H9 (cell line): ENCODE measurements at regions not wholly inside any gene's neighbourhood (a gene's known extent, or its start where the extent isn't known, plus 50 kb on each side); places are given as distances from the start of the nearest gene placed in this dataset.

ENCODE experiments used
- DNase-seq: peaks from one replicate; pipeline ENCODE4 v3.0.0-alpha.2; 2017
- H2AFZ ChIP-seq: one replicate; pipeline ENCODE4 v1.6.1; 2013; ENCODE audit warnings: mild to moderate bottlenecking, low read length, control low read depth, moderate library complexity
- H2AK5ac ChIP-seq: 2 replicates; pipeline ENCODE4 v1.6.1; 2013; ENCODE audit warnings: low read length, control low read depth, mixed read lengths; ENCODE audit not compliant: insufficient read length
- H2BK120ac ChIP-seq: one replicate; pipeline ENCODE4 v1.6.1; 2013; ENCODE audit warnings: low read depth, mild to moderate bottlenecking, low read length, control low read depth, inconsistent platforms; ENCODE audit not compliant: poor library complexity, severe bottlenecking
- H2BK12ac ChIP-seq: 2 replicates; pipeline ENCODE4 v1.6.1; 2013; ENCODE audit warnings: low read length, control low read depth, mixed read lengths, low read depth; ENCODE audit not compliant: insufficient read length
- H2BK15ac ChIP-seq: 2 replicates; pipeline ENCODE4 v1.6.1; 2013; ENCODE audit warnings: low read depth, low read length, control low read depth
- H2BK20ac ChIP-seq: one replicate; pipeline ENCODE4 v1.6.1; 2013; ENCODE audit warnings: low read depth, mild to moderate bottlenecking, low read length, control low read depth, inconsistent platforms; ENCODE audit not compliant: poor library complexity, severe bottlenecking
- H2BK5ac ChIP-seq: 2 replicates; pipeline ENCODE4 v1.6.1; 2013; ENCODE audit warnings: low read length, control low read depth, mixed read lengths; ENCODE audit not compliant: insufficient read length
- H3K14ac ChIP-seq: 2 replicates; pipeline ENCODE4 v1.6.1; 2013; ENCODE audit warnings: low read length, control low read depth; ENCODE audit not compliant: insufficient read depth
- H3K18ac ChIP-seq: 2 replicates; pipeline ENCODE4 v1.6.1; 2013; ENCODE audit warnings: low read depth, mild to moderate bottlenecking, mixed read lengths, low read length, control low read depth; ENCODE audit not compliant: insufficient read length
- H3K23ac ChIP-seq: 2 replicates; pipeline ENCODE4 v1.6.1; 2013; ENCODE audit warnings: low read length, control low read depth, mixed read lengths, low read depth; ENCODE audit not compliant: insufficient read length
- H3K23me2 ChIP-seq: 2 replicates; pipeline ENCODE4 v1.6.1; 2013; ENCODE audit warnings: low read depth, mild to moderate bottlenecking, mixed read lengths, low read length, control low read depth; ENCODE audit not compliant: insufficient read length, poor library complexity, severe bottlenecking
- H3K27ac ChIP-seq: 2 replicates; pipeline ENCODE4 v1.5.1; 2013; ENCODE audit warnings: low read length, control low read depth, mixed read lengths, low read depth; ENCODE audit not compliant: insufficient read length
- H3K27me3 ChIP-seq: 2 replicates; pipeline ENCODE4 v1.6.1; 2013; ENCODE audit warnings: low read length, control low read depth, inconsistent platforms; ENCODE audit not compliant: insufficient read depth
- H3K4ac ChIP-seq: 2 replicates; pipeline ENCODE4 v1.6.1; 2013; ENCODE audit warnings: low read depth, mild to moderate bottlenecking, control low read depth, inconsistent platforms, low read length, moderate library complexity
- H3K4me1 ChIP-seq: 2 replicates; pipeline ENCODE4 v1.6.1; 2013; ENCODE audit warnings: low read length, control low read depth, inconsistent platforms; ENCODE audit not compliant: insufficient read depth
- H3K4me2 ChIP-seq: 2 replicates; pipeline ENCODE4 v1.6.1; 2013; ENCODE audit warnings: low read length, control low read depth, mixed read lengths; ENCODE audit not compliant: insufficient read length, insufficient read depth
- H3K56ac ChIP-seq: 2 replicates; pipeline ENCODE4 v1.6.1; 2013; ENCODE audit warnings: low read depth, mild to moderate bottlenecking, mixed read lengths, low read length, control low read depth; ENCODE audit not compliant: insufficient read length
- H3K79me1 ChIP-seq: 2 replicates; pipeline ENCODE4 v1.6.1; 2013; ENCODE audit warnings: low read depth, mild to moderate bottlenecking, moderate library complexity, low read length, control low read depth, inconsistent platforms; ENCODE audit not compliant: insufficient read depth, poor library complexity, severe bottlenecking
- H3K79me2 ChIP-seq: 2 replicates; pipeline ENCODE4 v1.6.1; 2013; ENCODE audit warnings: low read length, control low read depth, inconsistent platforms; ENCODE audit not compliant: insufficient read depth
- H3K9ac ChIP-seq: 2 replicates; pipeline ENCODE4 v1.6.1; 2013; ENCODE audit warnings: low read length, control low read depth, mixed read lengths; ENCODE audit not compliant: insufficient read length; ENCODE audit errors: extremely low read depth
- H3K9me3 ChIP-seq: one replicate; pipeline ENCODE4 v1.6.1; 2013; ENCODE audit warnings: low read depth, low read length, inconsistent platforms; ENCODE audit not compliant: control insufficient read depth
- H3T11ph ChIP-seq: one replicate; pipeline ENCODE4 v1.6.1; 2013; ENCODE audit warnings: mild to moderate bottlenecking, low read length, control low read depth, inconsistent platforms
- H4K20me1 ChIP-seq: one replicate; pipeline ENCODE4 v1.6.1; 2013; ENCODE audit not compliant: control insufficient read depth, insufficient read length, insufficient read depth
- H4K5ac ChIP-seq: 2 replicates; pipeline ENCODE4 v1.6.1; 2013; ENCODE audit warnings: low read depth, mild to moderate bottlenecking, mixed read lengths, low read length, control low read depth; ENCODE audit not compliant: insufficient read length
- H4K8ac ChIP-seq: replicated peaks from 2 replicates; pipeline ENCODE4 v1.6.1; 2013; ENCODE audit warnings: low read length, control low read depth, mixed read lengths, low read depth; ENCODE audit not compliant: insufficient read length
- H4K91ac ChIP-seq: 2 replicates; pipeline ENCODE4 v1.6.1; 2013; ENCODE audit warnings: low read depth, mild to moderate bottlenecking, moderate library complexity, mixed read lengths, low read length, control low read depth; ENCODE audit not compliant: insufficient read length
- H3K27ac Mint-ChIP-seq, 3 experiments: 2 replicates in 2 of 3; 3 replicates in 1 of 3; pipeline ENCODE4 v1.8.0; 2020 to 2021; ENCODE audit warnings: mixed read lengths in 3 of 3, mild to moderate bottlenecking in 1 of 3, moderate library complexity in 1 of 3
- H3K27me3 Mint-ChIP-seq: 2 replicates; pipeline ENCODE4 v1.8.0; 2021; ENCODE audit warnings: low read depth, mild to moderate bottlenecking, moderate library complexity, mixed read lengths
- H3K36me3 Mint-ChIP-seq, 3 experiments: 2 replicates in 2 of 3; 3 replicates in 1 of 3; pipeline ENCODE4 v1.8.0; 2020 to 2021; ENCODE audit warnings: low read depth in 3 of 3, mixed read lengths in 3 of 3; ENCODE audit not compliant: insufficient read depth in 1 of 3
- H3K4me1 Mint-ChIP-seq, 2 experiments: 2 replicates each; pipeline ENCODE4 v1.8.0; 2020; ENCODE audit warnings: mixed read lengths in 2 of 2
- H3K4me3 Mint-ChIP-seq, 2 experiments: 2 replicates in 1 of 2; 3 replicates in 1 of 2; pipeline ENCODE4 v1.8.0; 2020 to 2021; ENCODE audit warnings: mild to moderate bottlenecking in 2 of 2, mixed read lengths in 2 of 2, moderate library complexity in 1 of 2
- H3K9me3 Mint-ChIP-seq, 2 experiments: 2 replicates in 1 of 2; 3 replicates in 1 of 2; pipeline ENCODE4 v1.8.0; 2020; ENCODE audit warnings: mild to moderate bottlenecking in 2 of 2, mixed read lengths in 2 of 2, moderate library complexity in 1 of 2
- WGBS: extraction: QIAGEN DNeasy Blood & Tissue Kit; methylation state at CpG from one replicate; pipeline ENCODE4 v1.1.7; 2013; ENCODE audit warnings: missing lambda C conversion rate, low lambda C conversion rate, mixed read lengths; ENCODE audit not compliant: insufficient read length; ENCODE audit errors: extremely low coverage; 5-methylcytosine and 5-hydroxymethylcytosine counted together
- TF ChIP-seq, protein P1 (sequence below): fragments of 200-600 bp; sonication (generic); conservative IDR thresholded peaks from 3 replicates; pipeline ENCODE4 v1.8.0; 2021; ENCODE audit warnings: antibody characterized with exemption, mild to moderate bottlenecking

DNA sequence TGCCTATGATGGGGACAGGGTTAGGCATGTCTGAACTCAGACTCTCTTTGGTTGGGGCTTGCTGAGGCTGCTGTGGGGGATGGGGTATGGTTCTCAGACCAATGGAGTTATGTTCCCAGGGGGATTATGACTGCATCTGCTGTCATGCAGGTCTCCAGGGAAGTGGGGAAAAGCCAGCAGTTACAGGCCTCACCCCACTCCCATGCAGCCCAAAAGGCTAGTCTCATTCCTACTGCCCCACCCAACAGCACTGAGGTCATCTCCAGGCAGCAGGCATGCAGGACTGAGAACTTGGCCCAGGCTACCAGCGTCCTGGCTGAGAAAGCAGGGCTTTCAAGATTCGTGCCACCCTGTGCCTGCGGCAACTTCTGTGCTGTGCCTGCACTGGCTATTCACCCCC, 373.3 kb downstream of the HTR7 start:
- Histone ChIP-seq H3K79me2 (no peaks in the 10 kb centered on the region), H3K56ac (no peak overlapping the region), H3K9me3 (no peaks in the 10 kb centered on the region), H3K9ac (no peak overlapping the region), H3K4ac (no peak overlapping the region), H3K4me2 (no peak overlapping the region), H3K27me3 (no peaks in the 10 kb centered on the region), H4K8ac (no peak overlapping the region), H2BK120ac (no peak overlapping the region), H3T11ph (no peak overlapping the region), H2AFZ (no peak overlapping the region), H4K91ac (no peak overlapping the region), H3K27ac (no peak overlapping the region), H2BK15ac (no peak overlapping the region), H3K23me2 (no peaks in the 10 kb centered on the region), H3K14ac (peak overlapping the region; percentile 24; the same call in 1 of the 2 replicates), H4K20me1 (no peaks in the 10 kb centered on the region), H2BK12ac (no peak overlapping the region), H3K79me1 (no peaks in the 10 kb centered on the region), H3K18ac (no peak overlapping the region), H3K23ac (no peak overlapping the region), H2AK5ac (no peak overlapping the region), H3K4me1 (no peaks in the 10 kb centered on the region; the same call in 1 of the 2 replicates), H2BK20ac (no peak overlapping the region), H2BK5ac (no peak overlapping the region), H4K5ac (no peak overlapping the region)
- H3K27ac Mint-ChIP-seq, result no peak overlapping the region; a peak in 2 of 7 replicates
- H3K4me3 Mint-ChIP-seq, result no peak overlapping the region
- peaks cover 15 to 17% of the 10 kb centered on the region in 2 experiments for H3K4me1 Mint-ChIP-seq
- peak; percentile 30 for DNase-seq
- no peaks in the 10 kb centered on the region for H3K36me3 Mint-ChIP-seq
- no peaks in the 10 kb centered on the region for H3K27me3 Mint-ChIP-seq
- TF ChIP-seq, protein P1, sequence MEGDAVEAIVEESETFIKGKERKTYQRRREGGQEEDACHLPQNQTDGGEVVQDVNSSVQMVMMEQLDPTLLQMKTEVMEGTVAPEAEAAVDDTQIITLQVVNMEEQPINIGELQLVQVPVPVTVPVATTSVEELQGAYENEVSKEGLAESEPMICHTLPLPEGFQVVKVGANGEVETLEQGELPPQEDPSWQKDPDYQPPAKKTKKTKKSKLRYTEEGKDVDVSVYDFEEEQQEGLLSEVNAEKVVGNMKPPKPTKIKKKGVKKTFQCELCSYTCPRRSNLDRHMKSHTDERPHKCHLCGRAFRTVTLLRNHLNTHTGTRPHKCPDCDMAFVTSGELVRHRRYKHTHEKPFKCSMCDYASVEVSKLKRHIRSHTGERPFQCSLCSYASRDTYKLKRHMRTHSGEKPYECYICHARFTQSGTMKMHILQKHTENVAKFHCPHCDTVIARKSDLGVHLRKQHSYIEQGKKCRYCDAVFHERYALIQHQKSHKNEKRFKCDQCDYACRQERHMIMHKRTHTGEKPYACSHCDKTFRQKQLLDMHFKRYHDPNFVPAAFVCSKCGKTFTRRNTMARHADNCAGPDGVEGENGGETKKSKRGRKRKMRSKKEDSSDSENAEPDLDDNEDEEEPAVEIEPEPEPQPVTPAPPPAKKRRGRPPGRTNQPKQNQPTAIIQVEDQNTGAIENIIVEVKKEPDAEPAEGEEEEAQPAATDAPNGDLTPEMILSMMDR, result no peak
- no CpG with 5 or more reads among the region's 3 CpGs for WGBS
- no peaks in the 10 kb centered on the region for H3K9me3 Mint-ChIP-seq
